GM19324 (cell line): ENCODE measurements at regions not wholly inside any gene's neighbourhood (a gene's known extent, or its start where the extent isn't known, plus 50 kb on each side); places are given as distances from the start of the nearest gene placed in this dataset.

ENCODE experiments used
- ATAC-seq: cut with Tn5 transposase; IDR thresholded peaks from one replicate; pipeline ENCODE4 v1.9.1; 2021; ENCODE audit warnings: mild to moderate bottlenecking, moderate library complexity; ENCODE audit not compliant: unreplicated experiment, low FRiP score

- no peak for ATAC-seq
Observed at GRCh38 chr11:109553284-109553683, 131.3 kb downstream of the C11orf87 start.

- no peak for ATAC-seq
Observed at GRCh38 chr11:109554951-109555350, 133.0 kb downstream of the C11orf87 start.

- no peak for ATAC-seq
Observed at GRCh38 chr11:109564241-109564640, 142.3 kb downstream of the C11orf87 start.

- ATAC-seq, result no peak
Observed at GRCh38 chr11:109582470-109582869, 160.5 kb downstream of the C11orf87 start.

GRCh38 chr11:109584001-109584972 is 162.3 kb downstream of the C11orf87 start:
- ATAC-seq, result no peak

GRCh38 chr11:109586789-109587188 is 164.8 kb downstream of the C11orf87 start:
- no peak for ATAC-seq

GRCh38 chr11:109590782-109591181 is 168.8 kb downstream of the C11orf87 start:
- ATAC-seq, result no peak

GRCh38 chr11:109597336-109597735 is 175.3 kb downstream of the C11orf87 start:
- no peak for ATAC-seq

- no peak for ATAC-seq
Observed at GRCh38 chr11:109604481-109605400, 182.8 kb downstream of the C11orf87 start.

- no peak for ATAC-seq
Observed at GRCh38 chr11:109606256-109606655, 184.3 kb downstream of the C11orf87 start.

- ATAC-seq, result no peak
Observed at GRCh38 chr11:109609454-109610185, 187.6 kb downstream of the C11orf87 start.

- ATAC-seq, result no peak
Observed at GRCh38 chr11:109612496-109612895, 190.5 kb downstream of the C11orf87 start.

GRCh38 chr11:109619498-109619897 is 197.5 kb downstream of the C11orf87 start:
- no peak for ATAC-seq

GRCh38 chr11:109629734-109630133 is 207.7 kb downstream of the C11orf87 start:
- no peak for ATAC-seq

GRCh38 chr11:109641549-109641948 is 219.6 kb downstream of the C11orf87 start:
- no peak for ATAC-seq

GRCh38 chr11:109644152-109644551 is 222.2 kb downstream of the C11orf87 start:
- no peak for ATAC-seq

GRCh38 chr11:109648804-109649203 is 226.8 kb downstream of the C11orf87 start:
- ATAC-seq, result no peak

- no peak for ATAC-seq
Observed at GRCh38 chr11:109654091-109654490, 232.1 kb downstream of the C11orf87 start.

- ATAC-seq, result no peak
Observed at GRCh38 chr11:109658190-109658589, 236.2 kb downstream of the C11orf87 start.

GRCh38 chr11:109667719-109668118 is 245.7 kb downstream of the C11orf87 start:
- ATAC-seq, result no peak
